Panc1 (cell line): ENCODE measurements at regions not wholly inside any gene's neighbourhood (a gene's known extent, or its start where the extent isn't known, plus 50 kb on each side); places are given as distances from the start of the nearest gene placed in this dataset.

ENCODE experiments used
- CTCF ChIP-seq: fragments of 450-650 bp; IDR thresholded peaks from 2 replicates; pipeline ENCODE4 v1.5.1; 2017; ENCODE audit warnings: mild to moderate bottlenecking
- POLR2AphosphoS5 ChIP-seq: IDR thresholded peaks from 2 replicates; pipeline ENCODE4 v1.6.1; 2012; ENCODE audit warnings: mild to moderate bottlenecking, low read depth, low read length, moderate library complexity
- REST ChIP-seq, 2 experiments: IDR thresholded peaks; 2 replicates each; pipeline ENCODE4 v1.6.1; 2011 to 2012; ENCODE audit warnings: low read depth in 2 of 2, control low read depth in 1 of 2, low read length in 1 of 2, mild to moderate bottlenecking in 1 of 2, moderate library complexity in 1 of 2; ENCODE audit not compliant: insufficient read depth in 1 of 2
- SIN3A ChIP-seq: IDR thresholded peaks from 2 replicates; pipeline ENCODE4 v1.6.1; 2012; ENCODE audit warnings: low read depth, mild to moderate bottlenecking, low read length, moderate library complexity, borderline replicate concordance; ENCODE audit not compliant: insufficient read depth
- TCF7L2 ChIP-seq: IDR thresholded peaks from 2 replicates; pipeline ENCODE4 v1.6.1; 2011; ENCODE audit warnings: mild to moderate bottlenecking, low read depth, low read length, inconsistent platforms

- no peak for TF ChIP-seq REST (IDR thresholded peaks at IDR 0.05; ENCODE audit: insufficient read depth in 1 of 2, low read depth in 2 of 2, low read length in 1 of 2)
- no peak for TF ChIP-seq CTCF
- no peak for TF ChIP-seq POLR2AphosphoS5
- TF ChIP-seq SIN3A = no peak
- TF ChIP-seq TCF7L2 = no peak
Observed at GRCh38 chr15:97683831-97684230, 276.7 kb upstream of the ARRDC4 start.
